ENCODE measurements at regions not wholly inside any gene's neighbourhood (a gene's known extent, or its start where the extent isn't known, plus 50 kb on each side); places are given as distances from the start of the nearest gene placed in this dataset.
"Not testable (repeated sequence)": the region's sequence is repeated elsewhere in the genome, so short reads cannot be mapped to it uniquely, and the experiment has no call there.

DNA sequence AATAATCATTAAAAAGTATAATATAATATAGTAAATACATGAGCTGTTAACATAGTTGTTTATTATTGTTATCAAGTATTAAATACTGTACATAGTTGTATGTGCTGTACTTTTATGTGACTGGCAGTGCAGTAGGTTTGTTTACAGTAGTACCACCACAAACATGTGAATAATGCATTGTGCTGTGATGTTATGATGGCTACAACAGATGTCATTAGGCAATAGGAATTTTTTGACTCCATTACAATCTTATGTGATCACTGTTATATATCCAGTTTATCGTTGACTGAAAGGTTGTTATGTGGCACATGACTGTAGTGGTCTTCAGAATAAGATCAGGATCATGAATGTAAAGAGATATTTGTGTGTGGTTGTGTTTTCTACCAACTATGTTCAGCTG is 577.8 kb downstream of the JRKL start:
- Histone ChIP-seq H3K27me3 (ENCODE audit: control insufficient read depth in 2 of 2, insufficient read depth in 1 of 2, low read length in 1 of 2) (no peaks in the 10 kb centered on the region), H3K36me3 (ENCODE audit: control insufficient read depth in 2 of 2, insufficient read depth in 2 of 2, low read length in 1 of 2) (no peaks in the 10 kb centered on the region), H3K4me1 (ENCODE audit: control insufficient read depth in 2 of 2, insufficient read depth in 2 of 2, low read length in 2 of 2) (no peaks in the 10 kb centered on the region), H3K9me3 (ENCODE audit: control insufficient read depth in 2 of 2, insufficient read depth in 1 of 2, low read length in 1 of 2) (no peaks in the 10 kb centered on the region), H3K4me3 (ENCODE audit: low read length in 2 of 2) (no peak overlapping the region), H3K27ac (ENCODE audit: low read depth in 1 of 2, low read length in 1 of 2) (no peak overlapping the region)
- no peak for DNase-seq (ENCODE audit: low read depth in 6 of 9, low spot score in 9 of 9)
- WGBS: 89% methylated on average over 1 of the region's 1 CpG

DNA sequence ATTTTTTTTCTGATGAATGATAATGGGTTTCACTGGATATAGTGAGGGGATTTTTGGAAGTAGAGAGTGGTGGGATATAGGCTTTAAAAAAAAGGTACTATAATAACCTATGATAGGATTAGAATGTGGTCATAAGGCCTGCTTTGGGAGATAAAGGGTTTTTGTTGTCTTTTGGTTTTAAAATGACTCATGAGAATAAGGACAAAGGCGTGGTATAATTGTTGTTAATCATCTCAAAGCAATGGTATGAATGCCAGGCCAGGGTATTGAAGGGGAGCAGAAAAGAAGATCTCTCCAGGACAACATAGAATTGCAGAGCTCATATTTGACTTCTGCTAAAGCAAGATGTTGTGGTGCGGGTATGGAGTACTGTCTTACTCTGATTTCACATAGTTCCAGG is 579.4 kb downstream of the JRKL start:
- H3K36me3 ChIP-seq (ENCODE audit: control insufficient read depth in 2 of 2, insufficient read depth in 2 of 2, low read length in 1 of 2): no peaks in the 10 kb centered on the region
- no peaks in the 10 kb centered on the region for H3K9me3 ChIP-seq (ENCODE audit: control insufficient read depth in 2 of 2, insufficient read depth in 1 of 2, low read length in 1 of 2)
- WGBS: 85% methylated on average over 2 of the region's 2 CpGs
- DNase-seq (ENCODE audit: low read depth in 6 of 9, low spot score in 9 of 9): no peak
- no peak overlapping the region for H3K4me3 ChIP-seq (ENCODE audit: low read length in 2 of 2)
- no peaks in the 10 kb centered on the region for H3K27me3 ChIP-seq (ENCODE audit: control insufficient read depth in 2 of 2, insufficient read depth in 1 of 2, low read length in 1 of 2)
- no peaks in the 10 kb centered on the region for H3K4me1 ChIP-seq (ENCODE audit: control insufficient read depth in 2 of 2, insufficient read depth in 2 of 2, low read length in 2 of 2)
- no peak overlapping the region for H3K27ac ChIP-seq (ENCODE audit: low read depth in 1 of 2, low read length in 1 of 2)

DNA sequence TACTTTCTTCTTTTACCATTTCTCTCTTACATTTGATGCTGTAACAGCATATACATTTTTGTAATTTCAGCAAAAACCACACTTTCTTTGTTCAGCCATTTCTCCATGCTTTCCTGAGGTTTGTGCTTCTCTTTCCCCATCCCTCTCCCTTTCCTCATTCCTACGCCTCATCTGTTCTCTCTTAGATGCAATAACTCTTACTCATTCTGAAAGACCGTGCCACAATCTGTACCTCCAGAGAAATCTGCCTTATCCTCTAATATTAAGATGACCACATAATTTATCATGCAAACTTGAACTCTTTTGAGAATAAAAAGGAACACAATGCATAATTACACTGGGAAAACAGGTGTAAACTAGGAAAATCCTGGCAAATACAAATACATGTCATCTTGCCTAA is 588.9 kb downstream of the JRKL start:
- no peak for DNase-seq (ENCODE audit: low read depth in 6 of 9, low spot score in 9 of 9)
- H3K4me1 ChIP-seq (ENCODE audit: control insufficient read depth in 2 of 2, insufficient read depth in 2 of 2, low read length in 2 of 2): no peaks in the 10 kb centered on the region
- no peaks in the 10 kb centered on the region for H3K9me3 ChIP-seq (ENCODE audit: control insufficient read depth in 2 of 2, insufficient read depth in 1 of 2, low read length in 1 of 2)
- no peak overlapping the region for H3K4me3 ChIP-seq (ENCODE audit: low read length in 2 of 2)
- no peaks in the 10 kb centered on the region for H3K27me3 ChIP-seq (ENCODE audit: control insufficient read depth in 2 of 2, insufficient read depth in 1 of 2, low read length in 1 of 2)
- no peaks in the 10 kb centered on the region for H3K36me3 ChIP-seq (ENCODE audit: control insufficient read depth in 2 of 2, insufficient read depth in 2 of 2, low read length in 1 of 2)
- no peak overlapping the region for H3K27ac ChIP-seq (ENCODE audit: low read depth in 1 of 2, low read length in 1 of 2)
- 38% methylated on average over 2 of the region's 2 CpGs for WGBS

DNA sequence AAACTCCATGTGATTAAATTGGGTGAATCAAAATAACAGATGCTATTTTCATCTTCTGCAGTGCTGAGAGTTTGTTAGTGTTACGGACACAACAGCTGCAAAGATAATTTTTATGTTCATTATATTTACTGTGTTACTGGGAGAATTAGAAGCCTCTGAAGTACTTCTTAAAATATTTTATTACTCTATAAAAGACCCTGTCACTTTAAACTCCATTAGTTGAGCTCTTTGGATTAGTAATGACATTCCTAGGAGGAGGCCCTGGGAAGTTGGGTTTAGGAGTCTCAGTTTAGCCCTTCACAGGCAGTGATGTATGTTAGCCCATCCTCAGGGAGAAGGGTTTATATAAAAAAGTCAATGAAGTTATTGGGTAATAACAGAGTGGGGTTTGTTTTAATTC is 596.7 kb downstream of the JRKL start:
- Histone ChIP-seq H3K4me1 (ENCODE audit: control insufficient read depth in 2 of 2, insufficient read depth in 2 of 2, low read length in 2 of 2) (no peaks in the 10 kb centered on the region), H3K36me3 (ENCODE audit: control insufficient read depth in 2 of 2, insufficient read depth in 2 of 2, low read length in 1 of 2) (no peaks in the 10 kb centered on the region), H3K9me3 (ENCODE audit: control insufficient read depth in 2 of 2, insufficient read depth in 1 of 2, low read length in 1 of 2) (no peaks in the 10 kb centered on the region), H3K27me3 (ENCODE audit: control insufficient read depth in 2 of 2, insufficient read depth in 1 of 2, low read length in 1 of 2) (no peaks in the 10 kb centered on the region), H3K27ac (ENCODE audit: low read depth in 1 of 2, low read length in 1 of 2) (no peak overlapping the region), H3K4me3 (ENCODE audit: low read length in 2 of 2) (no peak overlapping the region)
- 96% methylated on average over 1 of the region's 1 CpG for WGBS
- DNase-seq (ENCODE audit: low read depth in 6 of 9, low spot score in 9 of 9): no peak

DNA sequence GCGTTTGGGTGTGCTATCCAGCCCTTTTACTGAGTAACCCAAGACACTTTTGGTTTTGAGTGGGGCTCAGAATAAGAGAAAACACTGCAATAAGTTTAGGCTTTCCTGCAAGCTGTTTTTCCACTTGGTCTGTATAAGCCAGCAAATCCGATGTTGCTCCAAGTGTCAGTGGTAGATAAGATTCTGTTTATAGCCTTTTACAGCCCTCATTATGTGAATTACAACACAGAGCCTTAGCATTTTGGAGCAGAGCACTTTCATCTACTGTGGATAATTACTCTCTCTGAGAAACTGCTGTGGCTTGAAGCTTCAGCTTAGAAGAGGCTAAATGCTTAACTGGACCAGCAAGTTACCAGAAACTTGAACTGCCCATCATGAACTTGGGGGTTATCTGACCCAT is 601.1 kb downstream of the JRKL start:
- Histone ChIP-seq H3K4me1 (ENCODE audit: control insufficient read depth in 2 of 2, insufficient read depth in 2 of 2, low read length in 2 of 2) (no peaks in the 10 kb centered on the region), H3K9me3 (ENCODE audit: control insufficient read depth in 2 of 2, insufficient read depth in 1 of 2, low read length in 1 of 2) (no peaks in the 10 kb centered on the region), H3K27me3 (ENCODE audit: control insufficient read depth in 2 of 2, insufficient read depth in 1 of 2, low read length in 1 of 2) (no peaks in the 10 kb centered on the region), H3K27ac (ENCODE audit: low read depth in 1 of 2, low read length in 1 of 2) (no peak overlapping the region), H3K4me3 (ENCODE audit: low read length in 2 of 2) (no peak overlapping the region), H3K36me3 (ENCODE audit: control insufficient read depth in 2 of 2, insufficient read depth in 2 of 2, low read length in 1 of 2) (no peaks in the 10 kb centered on the region)
- no peak for DNase-seq (ENCODE audit: low read depth in 6 of 9, low spot score in 9 of 9)
- 41% methylated on average over 2 of the region's 2 CpGs for WGBS

DNA sequence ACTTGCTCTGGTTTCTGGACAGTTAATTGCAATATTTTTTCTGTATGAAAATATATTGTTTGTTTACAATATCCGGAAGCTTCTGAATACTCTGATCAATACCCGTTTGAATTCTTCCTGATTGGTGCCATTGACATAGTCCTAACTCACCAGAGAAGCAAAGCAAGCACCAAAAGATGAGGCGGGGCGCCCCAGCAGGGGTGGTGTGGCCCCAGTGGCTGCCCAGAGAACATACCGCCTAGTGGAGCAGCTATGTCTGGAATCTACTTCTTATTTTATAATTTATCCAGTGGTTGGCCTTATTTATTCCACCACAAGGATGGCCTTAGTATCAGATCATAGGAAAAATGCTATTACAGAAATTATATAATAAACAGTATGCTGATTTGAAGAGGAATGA is 610.7 kb downstream of the JRKL start:
- Histone ChIP-seq H3K27ac (ENCODE audit: low read depth in 1 of 2, low read length in 1 of 2) (no peak overlapping the region), H3K36me3 (ENCODE audit: control insufficient read depth in 2 of 2, insufficient read depth in 2 of 2, low read length in 1 of 2) (no peaks in the 10 kb centered on the region), H3K9me3 (ENCODE audit: control insufficient read depth in 2 of 2, insufficient read depth in 1 of 2, low read length in 1 of 2) (no peaks in the 10 kb centered on the region), H3K4me3 (ENCODE audit: low read length in 2 of 2) (no peak overlapping the region), H3K4me1 (ENCODE audit: control insufficient read depth in 2 of 2, insufficient read depth in 2 of 2, low read length in 2 of 2) (no peaks in the 10 kb centered on the region), H3K27me3 (ENCODE audit: control insufficient read depth in 2 of 2, insufficient read depth in 1 of 2, low read length in 1 of 2) (no peaks in the 10 kb centered on the region)
- WGBS: 94% methylated on average over 5 of the region's 5 CpGs
- DNase-seq (ENCODE audit: low read depth in 6 of 9, low spot score in 9 of 9): no peak

DNA sequence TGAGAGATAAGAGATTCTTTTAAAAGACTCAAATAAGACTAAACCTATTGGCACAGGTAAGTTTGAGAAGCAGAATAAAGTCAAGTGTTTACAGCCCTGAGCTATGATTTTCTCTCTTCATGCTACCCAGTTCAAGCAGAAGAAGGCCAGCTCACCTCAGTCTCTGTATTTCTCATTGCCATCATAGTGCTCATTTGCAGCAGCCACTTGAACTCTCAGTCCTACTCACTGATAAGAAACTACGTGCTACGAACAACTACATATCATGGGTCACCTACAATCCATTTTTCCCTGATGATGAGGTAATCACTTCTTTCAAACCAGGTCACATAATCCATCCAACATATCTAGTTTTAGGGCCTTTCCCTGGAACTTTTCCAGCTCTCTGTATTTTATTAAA is 617.5 kb downstream of the JRKL start:
- Histone ChIP-seq H3K36me3 (ENCODE audit: control insufficient read depth in 2 of 2, insufficient read depth in 2 of 2, low read length in 1 of 2) (no peaks in the 10 kb centered on the region), H3K4me3 (ENCODE audit: low read length in 2 of 2) (no peak overlapping the region), H3K4me1 (ENCODE audit: control insufficient read depth in 2 of 2, insufficient read depth in 2 of 2, low read length in 2 of 2) (no peaks in the 10 kb centered on the region), H3K27me3 (ENCODE audit: control insufficient read depth in 2 of 2, insufficient read depth in 1 of 2, low read length in 1 of 2) (no peaks in the 10 kb centered on the region), H3K27ac (ENCODE audit: low read depth in 1 of 2, low read length in 1 of 2) (no peak overlapping the region), H3K9me3 (ENCODE audit: control insufficient read depth in 2 of 2, insufficient read depth in 1 of 2, low read length in 1 of 2) (no peaks in the 10 kb centered on the region)
- WGBS: 90% methylated on average over 2 of the region's 2 CpGs
- no peak for DNase-seq (ENCODE audit: low read depth in 6 of 9, low spot score in 9 of 9)

DNA sequence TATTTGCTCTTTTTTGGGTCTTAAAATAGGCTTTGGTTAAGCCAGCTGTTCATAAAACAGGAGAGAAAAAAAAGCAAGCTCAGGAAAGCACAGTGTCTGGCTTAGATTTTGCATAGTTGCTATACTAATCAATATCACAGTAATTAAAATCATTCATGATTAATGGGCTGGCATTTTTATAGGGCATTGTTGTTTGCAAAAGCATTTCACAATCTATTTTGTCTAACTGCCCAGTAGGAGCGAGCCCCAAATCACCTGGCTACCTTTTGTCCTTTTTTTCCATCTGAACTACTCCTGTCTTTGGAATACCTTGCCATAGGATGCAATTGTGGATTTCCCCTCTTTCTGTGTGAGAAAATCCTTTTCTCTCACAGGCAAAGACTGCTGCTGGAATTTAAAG is 619.8 kb downstream of the JRKL start:
- no peak overlapping the region for H3K27ac ChIP-seq (ENCODE audit: low read depth in 1 of 2, low read length in 1 of 2)
- no peaks in the 10 kb centered on the region for H3K4me1 ChIP-seq (ENCODE audit: control insufficient read depth in 2 of 2, insufficient read depth in 2 of 2, low read length in 2 of 2)
- no peak overlapping the region for H3K4me3 ChIP-seq (ENCODE audit: low read length in 2 of 2)
- DNase-seq (ENCODE audit: low read depth in 6 of 9, low spot score in 9 of 9): no peak
- H3K36me3 ChIP-seq (ENCODE audit: control insufficient read depth in 2 of 2, insufficient read depth in 2 of 2, low read length in 1 of 2): no peaks in the 10 kb centered on the region
- H3K9me3 ChIP-seq (ENCODE audit: control insufficient read depth in 2 of 2, insufficient read depth in 1 of 2, low read length in 1 of 2): no peaks in the 10 kb centered on the region
- H3K27me3 ChIP-seq (ENCODE audit: control insufficient read depth in 2 of 2, insufficient read depth in 1 of 2, low read length in 1 of 2): no peaks in the 10 kb centered on the region
- WGBS: 82% methylated on average over 1 of the region's 1 CpG

DNA sequence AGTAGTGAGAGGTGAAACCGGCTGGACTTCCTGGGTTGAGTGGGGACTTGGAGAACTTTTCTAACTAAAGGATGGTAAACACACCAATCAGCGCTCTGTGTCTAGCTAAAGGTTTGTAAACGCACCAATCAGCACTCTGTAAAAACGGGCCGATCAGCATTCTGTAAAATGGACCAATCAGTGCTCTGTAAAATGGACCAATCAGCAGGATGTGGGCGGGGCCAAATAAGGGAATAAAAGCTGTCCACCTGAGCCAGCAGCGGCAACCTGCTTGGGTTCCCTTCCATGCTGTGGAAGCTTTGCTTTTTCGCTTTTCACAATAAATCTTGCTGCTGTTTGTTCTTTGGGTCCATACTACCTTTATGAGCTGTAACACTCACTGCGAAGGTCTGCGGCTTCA is 621.2 kb downstream of the JRKL start:
- not testable (repeated sequence) for H3K4me1 ChIP-seq (ENCODE audit: control insufficient read depth in 2 of 2, insufficient read depth in 2 of 2, low read length in 2 of 2); H3K27me3 ChIP-seq (ENCODE audit: control insufficient read depth in 2 of 2, insufficient read depth in 1 of 2, low read length in 1 of 2); H3K4me3 ChIP-seq (ENCODE audit: low read length in 2 of 2); H3K9me3 ChIP-seq (ENCODE audit: control insufficient read depth in 2 of 2, insufficient read depth in 1 of 2, low read length in 1 of 2); H3K27ac ChIP-seq (ENCODE audit: low read depth in 1 of 2, low read length in 1 of 2); DNase-seq (ENCODE audit: low read depth in 6 of 9, low spot score in 9 of 9); H3K36me3 ChIP-seq (ENCODE audit: control insufficient read depth in 2 of 2, insufficient read depth in 2 of 2, low read length in 1 of 2)
- WGBS: 89% methylated on average over 10 of the region's 10 CpGs

DNA sequence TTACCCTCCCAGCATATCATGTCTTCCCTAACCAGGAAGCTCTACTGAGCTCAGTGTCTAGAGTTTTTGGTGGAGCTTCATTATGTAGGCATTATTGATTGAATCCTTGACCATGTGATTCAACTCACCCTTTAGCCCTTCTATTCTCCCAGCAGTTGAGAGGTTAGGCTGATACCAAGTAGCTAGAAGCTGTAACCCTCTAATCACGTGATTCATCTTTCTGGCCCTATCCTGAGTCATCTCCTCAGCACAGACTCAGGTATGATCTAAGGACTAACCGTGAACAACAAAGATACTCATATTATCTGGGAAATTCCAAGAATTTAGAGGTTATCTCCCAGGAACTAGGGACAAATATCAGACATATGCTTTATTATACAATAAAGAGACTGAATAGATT is 625.5 kb downstream of the JRKL start:
- no peaks in the 10 kb centered on the region for H3K4me1 ChIP-seq (ENCODE audit: control insufficient read depth in 2 of 2, insufficient read depth in 2 of 2, low read length in 2 of 2)
- peaks cover 0 to 5% of the 10 kb centered on the region in 2 donors for H3K9me3 ChIP-seq (ENCODE audit: control insufficient read depth in 2 of 2, insufficient read depth in 1 of 2, low read length in 1 of 2)
- 85% methylated on average over 2 of the region's 2 CpGs for WGBS

More for the DNA sequence above, 625.5 kb downstream of the JRKL start:
- H3K27ac ChIP-seq (ENCODE audit: low read depth in 1 of 2, low read length in 1 of 2): no peak overlapping the region
- H3K27me3 ChIP-seq (ENCODE audit: control insufficient read depth in 2 of 2, insufficient read depth in 1 of 2, low read length in 1 of 2): no peaks in the 10 kb centered on the region
- no peak for DNase-seq (ENCODE audit: low read depth in 6 of 9, low spot score in 9 of 9)
- no peak overlapping the region for H3K4me3 ChIP-seq (ENCODE audit: low read length in 2 of 2)
- no peaks in the 10 kb centered on the region for H3K36me3 ChIP-seq (ENCODE audit: control insufficient read depth in 2 of 2, insufficient read depth in 2 of 2, low read length in 1 of 2)
